ENCODE measurements at regions not wholly inside any gene's neighbourhood (a gene's known extent, or its start where the extent isn't known, plus 50 kb on each side); places are given as distances from the start of the nearest gene placed in this dataset.

DNA sequence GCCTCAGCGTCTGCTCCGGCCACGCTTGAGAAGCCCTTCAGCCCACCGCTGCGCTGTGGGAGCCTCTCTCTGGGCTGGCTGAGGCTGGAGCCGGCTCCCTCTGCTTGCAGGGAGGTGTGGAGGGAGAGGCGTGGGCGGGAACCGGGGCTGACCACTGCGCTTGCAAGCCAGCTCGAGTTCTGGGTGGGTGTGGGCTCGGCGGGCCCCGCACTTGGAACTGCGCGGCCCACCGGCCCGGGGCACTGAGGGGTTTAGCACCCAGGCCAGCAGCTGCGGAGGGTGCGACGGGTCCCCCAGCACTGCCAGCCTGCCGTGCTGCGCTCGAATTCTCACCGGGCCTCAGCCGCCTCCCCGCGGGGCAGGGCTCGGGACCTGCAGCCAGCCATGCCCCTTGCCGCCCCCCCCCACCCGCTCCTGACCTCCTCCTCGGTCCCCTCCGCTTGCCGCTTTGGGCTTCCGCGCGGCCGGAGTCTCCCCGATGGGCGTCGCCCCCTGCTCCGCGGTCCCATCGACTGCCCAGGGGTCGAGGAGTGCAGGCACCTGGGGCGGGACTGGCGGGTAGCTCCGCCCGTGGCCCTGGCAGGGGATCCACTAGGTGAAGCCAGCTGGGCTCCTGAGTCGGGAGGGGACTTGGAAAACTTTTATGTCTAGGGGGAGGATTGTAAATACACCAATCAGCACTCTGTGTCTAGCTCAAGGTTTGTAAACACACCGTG, 106.7 kb downstream of the RAP2B start:
- H3K27ac ChIP-seq, result no peak overlapping the region
- DNase-seq (no peak), ATAC-seq (no peak)
- H3K4me1 ChIP-seq, result no peaks in the 10 kb centered on the region
- H3K4me3 ChIP-seq, result no peak overlapping the region
- H3K27me3 ChIP-seq, result no peaks in the 10 kb centered on the region
- intact Hi-C loops (cut with DNase I), result no loop called here
- TF ChIP-seq, protein P1, sequence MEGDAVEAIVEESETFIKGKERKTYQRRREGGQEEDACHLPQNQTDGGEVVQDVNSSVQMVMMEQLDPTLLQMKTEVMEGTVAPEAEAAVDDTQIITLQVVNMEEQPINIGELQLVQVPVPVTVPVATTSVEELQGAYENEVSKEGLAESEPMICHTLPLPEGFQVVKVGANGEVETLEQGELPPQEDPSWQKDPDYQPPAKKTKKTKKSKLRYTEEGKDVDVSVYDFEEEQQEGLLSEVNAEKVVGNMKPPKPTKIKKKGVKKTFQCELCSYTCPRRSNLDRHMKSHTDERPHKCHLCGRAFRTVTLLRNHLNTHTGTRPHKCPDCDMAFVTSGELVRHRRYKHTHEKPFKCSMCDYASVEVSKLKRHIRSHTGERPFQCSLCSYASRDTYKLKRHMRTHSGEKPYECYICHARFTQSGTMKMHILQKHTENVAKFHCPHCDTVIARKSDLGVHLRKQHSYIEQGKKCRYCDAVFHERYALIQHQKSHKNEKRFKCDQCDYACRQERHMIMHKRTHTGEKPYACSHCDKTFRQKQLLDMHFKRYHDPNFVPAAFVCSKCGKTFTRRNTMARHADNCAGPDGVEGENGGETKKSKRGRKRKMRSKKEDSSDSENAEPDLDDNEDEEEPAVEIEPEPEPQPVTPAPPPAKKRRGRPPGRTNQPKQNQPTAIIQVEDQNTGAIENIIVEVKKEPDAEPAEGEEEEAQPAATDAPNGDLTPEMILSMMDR (IDR thresholded peaks at IDR 0.05), result no peak
- no peak for TF ChIP-seq POLR2A (IDR thresholded peaks at IDR 0.05)
- H3K36me3 ChIP-seq (replicated peaks in 1 of 2; ENCODE audit: insufficient read depth in 1 of 2, low read depth in 2 of 2), result no peaks in the 10 kb centered on the region
- 81% methylated on average over 11 to 24 of the region's 51 CpGs for WGBS, 2 donors
- H3K9me3 ChIP-seq, result no peaks in the 10 kb centered on the region

DNA sequence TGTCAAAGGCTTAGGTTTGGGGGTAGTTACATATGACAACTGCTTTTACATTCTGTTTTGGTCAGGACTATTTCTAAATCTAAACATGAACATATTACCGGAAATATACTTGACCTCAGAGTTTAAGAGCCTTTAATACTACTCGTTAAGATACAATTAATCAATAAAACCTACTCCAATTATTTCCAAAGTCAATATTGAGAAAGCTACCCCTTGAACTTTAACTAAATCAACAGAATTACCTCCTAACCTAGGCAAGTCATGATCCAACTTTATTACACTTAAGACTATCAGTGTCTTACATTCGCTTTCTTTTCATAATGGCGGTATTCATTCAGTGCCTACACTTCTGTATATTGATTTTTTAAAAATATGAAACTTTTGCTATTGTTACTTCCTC, 107.7 kb downstream of the RAP2B start:
- H3K27ac ChIP-seq, result no peak overlapping the region
- H3K4me1 ChIP-seq, result no peaks in the 10 kb centered on the region
- no peak for DNase-seq
- H3K36me3 ChIP-seq (replicated peaks in 1 of 2; ENCODE audit: insufficient read depth in 1 of 2, low read depth in 2 of 2), result no peaks in the 10 kb centered on the region
- TF ChIP-seq, protein P1 (IDR thresholded peaks at IDR 0.05), result no peak
- no peak for TF ChIP-seq POLR2A (IDR thresholded peaks at IDR 0.05)
- WGBS, 2 donors, result 43 to 47% methylated on average over 4 of the region's 4 CpGs
- H3K9me3 ChIP-seq, result no peaks in the 10 kb centered on the region
- intact Hi-C loops (cut with DNase I), result no loop called here
- no peak overlapping the region for H3K4me3 ChIP-seq
- no peaks in the 10 kb centered on the region for H3K27me3 ChIP-seq
- no peak for ATAC-seq

DNA sequence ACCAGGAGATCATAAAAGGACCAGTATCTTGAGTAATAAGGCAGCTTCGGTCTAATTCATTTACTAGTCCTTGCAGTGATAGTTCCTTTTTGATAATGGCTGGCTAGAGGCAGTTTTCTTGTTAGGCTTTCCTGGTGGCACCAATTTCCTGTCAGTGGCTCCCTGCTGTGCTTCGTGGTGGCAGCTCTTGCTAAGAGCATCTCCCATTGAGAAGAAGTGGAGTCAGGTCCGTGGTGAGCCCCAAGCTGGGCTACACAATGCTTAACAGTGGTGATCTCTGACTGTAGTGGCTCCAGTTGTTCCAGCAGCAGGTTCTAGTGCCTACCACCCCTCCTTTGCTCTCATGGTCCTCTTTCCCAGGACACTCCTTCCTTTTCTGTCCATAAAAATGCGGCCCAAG, 111.2 kb downstream of the RAP2B start:
- H3K9me3 ChIP-seq, result no peaks in the 10 kb centered on the region
- TF ChIP-seq, protein P1 (IDR thresholded peaks at IDR 0.05), result no peak
- TF ChIP-seq POLR2A (IDR thresholded peaks at IDR 0.05), result no peak
- DNase-seq (no peak), ATAC-seq (no peak)
- no peaks in the 10 kb centered on the region for H3K27me3 ChIP-seq
- WGBS, 2 donors, result 42 to 51% methylated on average over 4 of the region's 4 CpGs
- intact Hi-C loops (cut with DNase I), result no loop called here
- H3K4me1 ChIP-seq, result no peaks in the 10 kb centered on the region
- H3K4me3 ChIP-seq, result no peak overlapping the region
- H3K36me3 ChIP-seq (replicated peaks in 1 of 2; ENCODE audit: insufficient read depth in 1 of 2, low read depth in 2 of 2), result no peaks in the 10 kb centered on the region
- no peak overlapping the region for H3K27ac ChIP-seq

DNA sequence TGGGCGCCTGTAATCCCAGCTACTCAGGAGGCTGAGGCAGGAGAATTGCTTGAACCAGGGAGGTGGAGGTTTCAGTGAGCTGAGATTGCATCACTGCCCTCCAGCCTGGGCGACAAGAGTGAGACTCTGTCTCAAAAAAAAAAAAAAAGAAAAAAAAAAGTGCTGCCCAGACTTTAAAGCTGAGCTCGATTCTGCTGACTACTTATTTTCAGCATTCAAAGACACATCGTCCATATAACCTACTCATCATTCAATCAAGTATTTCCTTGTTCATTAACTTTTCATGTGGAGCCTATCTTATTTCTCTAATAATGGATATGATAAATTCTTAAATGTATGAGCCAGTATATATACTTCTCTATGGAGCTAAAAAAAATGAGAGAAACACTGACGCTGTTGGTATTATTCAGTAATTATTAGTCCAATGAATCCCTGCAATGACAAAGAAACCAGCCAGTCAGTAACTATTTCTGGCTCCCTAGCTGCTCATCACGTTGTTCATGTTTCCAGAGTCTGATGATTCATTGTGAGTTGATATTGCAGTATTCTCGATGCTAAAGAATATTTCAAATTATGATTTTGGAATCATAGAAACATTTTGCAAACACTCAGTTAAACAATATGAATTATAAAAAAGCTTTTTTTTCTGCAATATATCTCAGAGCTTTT, 111.9 kb downstream of the RAP2B start:
- no peaks in the 10 kb centered on the region for H3K4me1 ChIP-seq
- ATAC-seq (no peak), DNase-seq (no peak)
- no peaks in the 10 kb centered on the region for H3K36me3 ChIP-seq (replicated peaks in 1 of 2; ENCODE audit: insufficient read depth in 1 of 2, low read depth in 2 of 2)
- TF ChIP-seq, protein P1 (IDR thresholded peaks at IDR 0.05), result no peak
- TF ChIP-seq POLR2A (IDR thresholded peaks at IDR 0.05), result no peak
- H3K27me3 ChIP-seq, result no peaks in the 10 kb centered on the region
- H3K4me3 ChIP-seq, result no peak overlapping the region
- no peaks in the 10 kb centered on the region for H3K9me3 ChIP-seq
- 48 to 59% methylated on average over 7 of the region's 7 CpGs for WGBS, 2 donors
- no peak overlapping the region for H3K27ac ChIP-seq
- intact Hi-C loops (cut with DNase I), result no loop called here

DNA sequence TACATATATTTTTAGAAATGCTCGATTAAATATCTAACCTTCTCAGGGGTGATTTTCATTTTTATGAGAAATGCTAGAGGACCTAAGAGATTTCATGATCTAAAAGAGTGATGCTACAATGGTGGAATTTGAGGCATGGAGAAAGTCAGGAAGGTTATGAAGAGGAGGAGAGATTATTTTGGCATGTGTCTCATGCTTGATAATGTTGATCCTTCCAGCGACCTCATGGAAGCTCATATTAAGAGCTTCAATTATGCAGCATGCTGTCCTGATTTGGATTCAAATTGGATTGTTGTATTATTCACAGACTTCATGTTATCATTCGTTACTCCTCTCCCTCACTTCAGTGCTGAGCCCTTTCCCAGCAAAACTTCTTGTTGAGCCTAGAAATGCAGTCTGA, 112.5 kb downstream of the RAP2B start:
- no peaks in the 10 kb centered on the region for H3K9me3 ChIP-seq
- no peak overlapping the region for H3K27ac ChIP-seq
- H3K27me3 ChIP-seq, result no peaks in the 10 kb centered on the region
- H3K36me3 ChIP-seq (replicated peaks in 1 of 2; ENCODE audit: insufficient read depth in 1 of 2, low read depth in 2 of 2), result no peaks in the 10 kb centered on the region
- DNase-seq (no peak), ATAC-seq (no peak)
- intact Hi-C loops (cut with DNase I), result no loop called here
- TF ChIP-seq POLR2A (IDR thresholded peaks at IDR 0.05), result no peak
- TF ChIP-seq, protein P1 (IDR thresholded peaks at IDR 0.05), result no peak
- WGBS, 2 donors, result 43 to 61% methylated on average over 3 of the region's 3 CpGs
- no peaks in the 10 kb centered on the region for H3K4me1 ChIP-seq
- no peak overlapping the region for H3K4me3 ChIP-seq

Data from body of pancreas (tissue), 4 donors.